NCI-H524 treated with DMSO at 0.1 percent for 48 hours (cell line): ENCODE measurements at regions not wholly inside any gene's neighbourhood (a gene's known extent, or its start where the extent isn't known, plus 50 kb on each side); places are given as distances from the start of the nearest gene placed in this dataset.
A peak's percentile ranks its signal among the peaks of the same experiment; 100 is the strongest.

Experiments used
- DNase-seq: peaks from one replicate; lab custom pipeline; 2025; lab: John Stamatoyannopoulos, UW

DNA sequence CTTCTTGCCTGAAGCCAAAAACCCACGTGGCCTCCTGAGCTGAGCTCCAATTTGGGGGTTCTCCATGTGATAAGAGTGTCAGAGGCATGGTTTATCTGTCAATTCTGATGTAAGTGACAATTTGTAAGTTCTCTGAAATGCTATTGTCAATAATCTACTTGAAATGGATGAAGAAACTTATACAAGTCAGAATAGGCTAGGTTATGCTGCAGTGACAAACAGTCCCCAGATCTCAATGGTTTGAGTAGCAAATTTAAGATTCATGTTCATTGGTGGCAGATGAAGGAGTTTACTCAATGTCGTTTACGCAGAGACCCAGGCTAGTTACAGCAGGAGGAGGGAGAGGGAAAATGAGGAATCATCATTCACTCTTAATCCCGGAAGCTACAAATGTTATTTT is 352.4 kb downstream of the KIF16B start:
- DNase-seq: no peak

DNA sequence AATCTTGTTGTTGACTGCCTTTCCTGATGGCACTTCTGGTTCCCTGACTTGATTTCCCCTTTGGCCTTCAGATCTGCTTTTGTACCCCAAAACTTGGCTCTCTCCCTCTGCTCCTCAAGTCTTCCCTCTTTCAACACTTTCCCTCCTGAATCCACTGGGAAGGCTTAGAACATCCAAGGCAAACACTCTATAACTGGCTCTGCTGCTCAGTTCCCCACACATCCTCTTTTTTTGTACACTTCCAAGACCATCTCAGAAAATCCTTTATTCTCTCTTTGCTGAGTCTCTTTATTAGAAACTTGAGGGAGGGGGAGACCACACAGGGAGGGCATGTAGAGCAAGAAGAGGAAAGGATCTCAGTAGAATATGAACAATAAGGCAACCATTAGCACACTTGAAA is 354.1 kb downstream of the KIF16B start:
- no peak for DNase-seq

DNA sequence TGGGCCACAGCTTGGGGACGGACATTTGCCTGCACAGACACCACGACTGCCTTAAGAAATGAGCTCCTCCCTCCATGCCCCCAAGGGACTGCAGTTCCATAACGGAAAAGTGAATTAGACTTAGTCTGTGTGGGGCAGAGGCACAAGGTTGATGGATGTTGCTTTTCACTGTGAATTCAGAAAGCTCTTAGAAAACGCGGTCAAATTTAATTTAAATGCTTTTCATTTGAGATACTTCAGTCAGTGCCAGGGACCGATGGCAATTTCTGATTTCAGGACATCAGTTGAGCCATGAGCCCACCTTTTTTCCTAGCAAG is 356.4 kb downstream of the KIF16B start:
- DNase-seq: no peak

DNA sequence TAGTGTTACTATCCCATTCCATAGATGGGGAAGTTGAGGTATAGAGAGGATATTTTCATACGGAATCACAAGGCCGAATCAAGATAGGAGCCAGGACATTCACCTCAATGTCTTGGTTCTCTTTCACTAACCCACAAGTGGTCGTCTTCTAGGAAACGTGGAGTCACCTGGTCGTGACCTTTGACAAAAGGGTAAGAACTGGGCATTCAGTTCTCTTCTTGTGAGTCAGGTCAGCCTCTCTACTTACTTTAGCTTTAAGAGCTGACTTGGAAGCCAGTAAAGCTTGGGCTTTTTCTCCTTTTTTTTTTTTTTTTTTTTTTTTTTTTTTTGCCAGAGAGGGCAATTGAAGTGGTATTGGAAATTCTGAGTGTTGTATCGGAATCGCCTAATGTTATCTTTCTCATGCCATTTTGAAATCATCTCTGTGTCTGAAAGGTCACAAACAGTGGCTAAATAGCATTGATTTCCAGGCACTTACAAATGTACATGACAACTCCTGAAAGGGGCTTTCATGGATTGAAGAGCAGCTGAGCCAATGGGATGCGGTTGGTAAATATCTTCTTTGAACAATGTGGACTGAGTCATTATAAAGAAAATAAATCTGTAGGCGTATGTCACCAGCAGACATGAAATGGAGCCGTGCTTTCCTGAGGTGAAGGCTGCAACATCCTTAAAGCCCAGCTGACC is 356.9 kb downstream of the KIF16B start:
- no peak for DNase-seq

DNA sequence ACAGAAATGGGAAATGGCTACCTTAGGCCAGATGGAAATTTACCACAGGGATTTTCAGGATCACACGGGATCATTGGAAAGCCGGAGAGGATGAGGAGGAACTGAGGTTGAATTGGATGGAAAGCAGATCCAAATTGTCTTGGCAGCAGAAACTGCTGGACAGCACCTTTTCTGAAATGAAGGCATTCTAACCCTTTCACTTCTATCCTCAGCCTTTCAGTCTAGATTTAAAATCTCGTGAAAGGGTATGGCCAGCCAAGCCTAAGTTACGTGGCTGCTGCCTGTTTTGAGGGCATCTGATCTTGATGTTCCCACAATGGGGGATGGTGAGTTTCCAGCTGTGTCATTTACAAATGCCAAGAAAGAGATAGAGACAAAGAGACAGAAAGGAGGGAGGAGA is 358.2 kb downstream of the KIF16B start:
- DNase-seq: no peak

DNA sequence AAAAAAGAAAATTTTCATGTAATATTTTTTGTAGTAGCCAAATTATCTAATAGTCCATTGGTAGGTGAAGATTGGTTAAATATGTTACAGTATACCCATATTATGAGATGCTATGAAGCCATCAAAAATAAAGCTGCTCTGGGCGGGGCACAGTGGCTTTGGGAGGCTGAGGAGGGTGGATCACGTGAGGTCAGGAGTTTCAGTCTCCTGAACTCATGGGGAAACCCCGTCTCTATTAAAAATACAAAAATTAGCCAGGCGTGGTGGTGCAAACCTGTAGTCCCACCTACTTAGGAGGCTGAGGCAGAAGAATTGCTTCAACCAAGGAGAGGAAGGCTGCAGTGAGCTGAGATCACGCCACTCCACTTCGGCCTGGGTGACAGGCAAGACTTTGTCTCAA is 360.5 kb downstream of the KIF16B start:
- no peak for DNase-seq

DNA sequence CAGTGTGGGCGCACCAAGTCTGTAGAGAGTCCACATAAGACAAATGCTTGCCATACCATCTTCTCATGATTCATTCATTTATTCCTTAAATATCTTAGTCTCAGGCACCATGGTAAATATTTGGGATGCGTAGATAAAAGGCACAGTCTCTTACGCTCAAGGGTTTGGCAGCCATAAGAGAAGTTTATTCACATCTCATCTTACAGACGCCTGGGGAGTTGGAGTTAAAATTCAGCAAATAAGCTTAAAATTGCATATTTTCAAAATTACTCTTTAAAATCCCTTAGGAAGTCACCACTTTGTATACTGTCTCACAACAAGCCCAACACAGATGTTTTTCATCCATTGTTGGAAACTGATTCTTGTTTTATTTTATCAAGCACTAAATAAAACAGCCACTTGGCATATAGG is 363.3 kb downstream of the KIF16B start:
- no peak for DNase-seq

DNA sequence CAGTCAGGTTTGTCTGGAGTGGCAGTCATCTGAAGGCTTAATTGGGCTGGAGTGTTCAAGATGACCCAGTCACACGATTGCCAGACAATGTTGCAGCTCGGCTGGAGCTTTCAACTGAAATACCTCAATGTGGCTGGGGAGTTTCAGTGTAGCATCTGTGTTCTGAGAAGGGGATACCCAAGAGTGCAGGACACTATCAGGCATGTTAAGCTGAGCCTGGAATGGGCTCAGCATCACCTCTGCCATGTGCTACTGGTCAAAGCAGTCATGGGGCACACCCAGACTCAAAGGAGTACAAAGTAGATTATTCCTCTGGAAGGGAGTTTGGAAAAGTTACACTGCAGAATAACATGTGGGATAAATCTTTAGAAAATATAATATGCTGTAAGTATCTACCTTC is 363.9 kb downstream of the KIF16B start:
- DNase-seq: no peak

DNA sequence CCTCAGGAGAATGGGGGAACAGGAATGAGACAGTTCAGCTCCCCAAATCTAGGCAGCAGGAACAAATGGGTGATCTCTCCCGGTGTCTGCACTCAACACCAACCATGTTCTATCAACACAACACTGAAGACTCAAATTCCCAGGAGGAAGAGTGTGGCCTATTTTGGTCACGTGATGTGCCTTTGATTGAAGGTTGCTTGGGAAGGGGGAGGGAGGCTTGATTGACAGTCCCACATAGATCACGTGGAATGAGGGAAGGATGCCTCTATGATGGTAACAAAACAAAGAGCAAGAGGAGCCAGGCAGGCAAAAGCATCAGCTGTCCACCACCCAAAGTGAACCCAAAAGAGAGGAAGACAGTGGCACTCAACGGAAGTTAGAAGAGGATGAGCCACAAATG is 364.8 kb downstream of the KIF16B start:
- no peak for DNase-seq

DNA sequence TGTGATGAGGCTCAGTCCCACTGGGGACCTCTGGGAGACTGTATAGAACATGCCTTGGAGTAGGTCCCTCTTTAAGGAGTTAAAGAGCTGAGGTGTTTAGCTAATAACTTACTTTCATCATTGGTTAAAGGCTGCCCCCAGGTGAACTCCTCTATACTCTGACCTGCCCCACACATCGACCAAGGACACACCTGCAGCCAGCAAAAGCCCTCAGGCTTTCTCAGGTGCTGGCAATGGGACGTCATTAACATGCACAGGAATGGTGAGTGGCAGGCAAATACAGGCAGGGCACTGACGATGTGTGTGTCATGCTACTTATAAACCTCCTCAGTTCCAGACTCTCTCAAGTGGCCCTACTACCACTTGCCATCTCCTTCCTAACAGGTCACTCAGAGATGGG is 366.4 kb downstream of the KIF16B start:
- DNase-seq: no peak

DNA sequence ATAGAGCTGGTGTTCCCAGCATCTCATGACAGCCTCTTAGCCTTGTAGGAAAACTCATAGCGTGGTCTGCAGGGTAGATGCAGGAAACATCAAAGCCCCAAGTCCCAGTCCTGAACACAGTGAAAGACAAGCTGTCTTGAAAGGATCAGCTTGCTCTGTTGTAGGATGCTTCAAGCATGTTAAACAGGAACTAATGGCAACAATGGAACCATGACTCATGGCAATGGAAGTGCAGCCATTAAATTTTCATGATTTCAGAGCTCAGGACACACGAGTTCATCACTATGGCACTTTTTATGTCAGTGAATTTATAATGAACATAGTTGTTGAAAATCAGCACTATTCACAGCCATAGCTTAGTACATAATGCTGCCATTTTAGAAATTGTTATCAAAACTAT is 367.7 kb downstream of the KIF16B start:
- DNase-seq: no peak

DNA sequence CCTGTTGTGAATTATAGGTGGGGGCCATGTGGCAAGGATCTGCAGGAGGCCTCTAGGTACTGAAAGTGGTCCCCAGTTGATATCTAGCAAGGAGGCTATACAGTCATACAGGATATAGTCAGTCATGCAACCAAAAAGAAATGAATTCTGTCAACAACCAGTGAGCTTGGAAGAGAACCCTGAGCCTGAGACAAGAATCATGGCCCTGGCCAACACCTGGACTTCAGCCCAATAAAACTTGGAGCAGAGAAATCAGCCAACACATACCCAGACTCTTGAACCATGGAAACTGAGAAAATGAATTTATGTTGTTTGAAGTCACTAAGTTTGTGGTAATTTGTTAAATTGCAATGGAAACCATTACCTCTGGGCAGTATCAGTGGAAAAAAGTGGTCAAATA is 370.2 kb downstream of the KIF16B start:
- no peak for DNase-seq

DNA sequence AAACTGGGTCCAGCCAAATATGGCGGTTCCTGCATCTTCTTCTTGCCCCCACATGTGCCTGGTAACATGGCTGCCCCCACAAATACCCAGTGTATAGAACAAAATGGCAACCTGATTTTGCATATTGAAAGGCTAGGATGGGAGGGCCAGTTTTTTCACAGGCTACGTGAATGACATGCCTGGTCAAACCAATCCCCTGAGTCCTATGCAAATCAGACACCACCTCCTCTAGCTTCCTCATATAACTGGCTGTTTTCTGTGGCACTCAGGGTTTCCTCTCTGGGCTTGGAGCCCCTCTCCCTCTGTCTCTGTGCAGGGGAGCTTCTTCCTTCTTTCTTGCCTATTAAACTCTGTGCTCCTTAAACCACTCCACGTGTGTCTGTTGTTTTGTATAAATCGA is 372.1 kb downstream of the KIF16B start:
- no peak for DNase-seq

DNA sequence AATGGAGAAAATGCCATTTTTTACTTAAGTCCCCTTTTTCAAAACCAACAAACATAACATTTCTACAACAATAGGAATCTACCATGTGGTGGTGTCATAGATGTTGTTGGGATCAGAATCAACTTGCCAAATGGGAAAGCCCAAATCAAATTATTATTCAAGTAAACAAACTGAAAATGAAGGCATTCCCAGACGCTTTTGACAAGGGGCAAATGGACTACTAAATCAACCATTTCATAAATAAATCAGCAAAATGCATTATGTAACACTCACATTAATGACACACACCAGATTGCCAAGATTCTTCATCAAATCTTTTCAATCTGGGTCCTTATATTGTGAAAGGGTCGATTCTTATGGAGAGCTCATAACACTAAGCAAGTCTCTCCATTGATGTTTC is 375.6 kb downstream of the KIF16B start:
- DNase-seq: no peak

DNA sequence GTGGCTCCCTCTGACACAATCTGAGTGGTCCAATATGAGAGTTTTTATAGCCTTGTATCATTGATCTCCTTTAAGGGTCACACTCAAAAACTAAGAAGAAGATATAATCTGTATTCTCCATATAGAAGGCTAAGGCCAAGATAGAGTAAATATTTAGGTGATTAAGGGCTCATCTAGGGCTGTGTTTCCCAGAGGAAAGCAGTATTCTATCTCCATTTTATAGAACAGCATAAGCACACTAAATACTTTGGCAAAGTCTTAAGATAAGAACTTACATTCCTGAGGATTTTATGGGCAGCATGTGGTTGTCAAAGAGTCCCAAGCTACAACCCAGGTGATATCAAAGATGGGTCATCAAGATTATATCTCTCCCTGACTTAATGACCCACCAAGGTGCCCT is 377.6 kb downstream of the KIF16B start:
- no peak for DNase-seq

DNA sequence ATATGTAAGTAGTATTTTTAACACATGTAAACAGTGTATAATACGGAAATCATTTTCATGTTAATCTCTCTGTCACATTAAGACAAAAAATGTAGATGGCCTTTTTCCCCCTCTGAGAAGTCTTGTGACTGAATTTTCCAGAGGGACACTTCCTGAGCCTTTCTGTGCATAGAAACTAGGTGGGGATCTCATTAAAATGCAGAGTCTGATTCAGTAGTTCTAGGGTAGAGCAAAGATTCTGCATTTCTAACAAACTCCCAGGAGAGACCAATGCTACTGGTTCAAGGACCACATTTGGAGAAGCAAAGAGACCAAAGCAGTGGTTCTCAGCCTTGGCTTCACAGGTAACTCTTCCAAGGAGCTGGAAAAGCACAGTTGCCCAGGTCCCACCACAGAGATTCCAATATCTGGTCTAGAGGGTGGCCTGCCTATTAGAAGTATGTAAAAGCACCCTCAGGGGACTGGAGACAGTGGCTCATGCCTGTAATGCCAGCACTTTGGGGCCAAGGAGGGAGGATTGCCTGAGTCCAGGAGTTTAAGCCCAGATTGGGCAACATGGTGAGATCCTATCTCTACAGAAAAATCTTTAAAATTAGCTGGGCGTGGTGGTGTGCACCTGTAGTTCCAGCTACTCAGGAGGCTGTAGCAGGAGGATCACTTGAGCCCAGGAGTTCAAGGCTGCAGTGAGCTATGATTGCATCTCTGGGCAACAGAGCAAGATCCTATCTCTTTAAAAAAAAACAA is 378.5 kb downstream of the KIF16B start:
- DNase-seq: no peak

DNA sequence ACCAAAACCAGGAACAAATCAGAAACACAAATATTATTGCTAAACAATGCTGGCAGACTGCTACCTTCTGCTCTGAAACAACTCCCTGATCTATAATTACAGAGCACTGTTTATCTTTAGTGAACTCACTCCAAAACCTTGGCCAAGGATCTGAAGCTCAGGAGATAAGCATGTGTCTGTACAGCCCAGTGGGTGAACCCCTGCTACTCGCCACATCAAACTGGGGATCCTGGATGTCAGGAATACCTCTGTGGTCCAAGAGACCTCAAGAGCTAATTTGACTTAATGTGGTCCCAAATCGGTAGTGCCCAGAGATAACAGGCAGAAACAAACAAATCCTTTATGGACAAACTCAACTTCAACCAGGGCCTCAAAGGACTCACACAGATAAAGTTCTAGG is 381.8 kb downstream of the KIF16B start:
- no peak for DNase-seq

DNA sequence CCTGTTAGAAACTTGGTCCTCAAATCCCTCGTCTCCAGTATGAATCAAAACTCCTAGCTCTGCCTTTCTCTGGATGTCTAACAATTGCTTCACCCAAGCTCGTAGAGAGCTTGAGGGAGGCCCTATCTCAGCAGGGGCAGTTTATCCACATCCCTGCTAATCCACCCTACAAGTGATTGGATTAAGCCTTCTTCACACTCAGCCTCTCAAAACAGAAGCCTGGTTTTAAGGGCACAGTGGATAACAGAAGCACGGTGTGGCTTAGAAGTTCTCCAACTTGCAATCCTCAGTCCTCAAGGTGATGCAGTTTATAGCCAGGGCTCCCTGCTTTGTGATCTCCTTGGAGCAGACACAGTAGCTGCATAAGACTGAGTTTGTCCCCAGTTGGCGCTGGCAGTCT is 383.9 kb downstream of the KIF16B start:
- DNase-seq: peak; percentile 84

DNA sequence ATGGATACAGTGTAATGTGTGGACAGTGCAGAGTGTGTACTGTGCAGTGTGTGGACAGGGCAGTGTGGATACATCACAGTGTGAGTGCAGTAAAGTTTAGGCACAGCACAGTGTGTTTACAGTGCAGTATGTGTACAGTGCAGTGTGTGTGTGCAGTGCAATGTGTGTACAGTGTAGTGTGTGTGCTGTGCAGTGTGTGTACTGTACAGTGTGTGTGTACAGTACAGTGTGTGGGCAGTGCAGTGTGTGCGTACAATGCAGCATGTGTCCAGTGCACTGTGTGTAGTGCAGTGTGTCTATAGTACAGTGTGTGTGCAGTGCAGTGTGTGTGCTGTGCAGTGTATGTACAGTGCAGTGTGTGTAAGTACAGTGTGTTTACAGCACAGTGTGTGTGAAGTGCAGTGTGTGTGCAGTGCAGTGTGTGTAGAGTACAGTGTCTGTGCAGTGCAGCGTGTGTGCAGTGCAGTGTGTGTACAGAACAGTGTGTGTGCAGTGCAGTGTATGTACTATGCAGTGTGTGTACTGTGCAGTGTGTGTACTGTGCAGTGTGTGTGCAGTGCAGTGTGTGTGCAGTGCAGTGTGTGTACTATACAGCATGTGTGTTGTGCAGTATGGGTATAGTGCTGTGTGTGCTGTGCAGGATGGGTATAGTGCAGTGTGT is 385.2 kb downstream of the KIF16B start:
- DNase-seq: no peak

DNA sequence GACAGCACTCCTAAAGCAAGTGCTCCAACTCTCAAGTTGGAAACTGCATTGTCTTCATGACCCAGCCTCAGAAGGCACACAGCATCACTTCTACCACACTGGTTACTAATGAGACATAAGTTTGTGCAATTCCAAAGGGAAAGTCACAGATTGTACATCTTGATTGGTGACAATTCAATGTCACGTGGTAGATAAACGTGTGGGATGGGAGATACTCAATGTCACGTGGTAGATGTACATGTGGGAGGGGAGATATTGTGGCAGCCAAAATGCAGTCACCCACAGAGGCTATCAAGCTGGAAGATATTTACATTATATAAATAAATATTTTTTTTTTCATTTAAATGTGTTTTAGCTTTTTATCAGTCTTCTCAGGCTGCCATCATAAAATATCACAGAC is 393.3 kb downstream of the KIF16B start:
- no peak for DNase-seq

DNA sequence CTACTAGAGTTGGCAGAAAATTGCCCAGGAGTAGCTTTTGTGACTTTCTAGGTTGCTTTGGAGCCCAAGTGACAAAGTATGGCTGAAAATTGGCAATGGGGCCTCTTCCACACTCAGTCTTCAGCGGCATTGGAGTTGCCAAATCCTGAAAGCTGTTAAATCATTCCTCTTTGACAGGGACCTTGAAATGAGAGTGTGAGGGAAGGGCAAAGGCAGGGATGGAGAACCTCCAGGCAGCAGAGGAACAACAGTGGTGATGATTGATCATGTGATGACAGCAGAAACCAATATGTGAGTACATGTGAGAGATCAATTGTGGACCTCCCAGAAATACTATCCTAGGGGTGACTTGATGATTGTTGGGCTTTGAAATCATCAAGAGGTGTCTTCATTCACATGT is 393.9 kb downstream of the KIF16B start:
- DNase-seq: no peak

DNA sequence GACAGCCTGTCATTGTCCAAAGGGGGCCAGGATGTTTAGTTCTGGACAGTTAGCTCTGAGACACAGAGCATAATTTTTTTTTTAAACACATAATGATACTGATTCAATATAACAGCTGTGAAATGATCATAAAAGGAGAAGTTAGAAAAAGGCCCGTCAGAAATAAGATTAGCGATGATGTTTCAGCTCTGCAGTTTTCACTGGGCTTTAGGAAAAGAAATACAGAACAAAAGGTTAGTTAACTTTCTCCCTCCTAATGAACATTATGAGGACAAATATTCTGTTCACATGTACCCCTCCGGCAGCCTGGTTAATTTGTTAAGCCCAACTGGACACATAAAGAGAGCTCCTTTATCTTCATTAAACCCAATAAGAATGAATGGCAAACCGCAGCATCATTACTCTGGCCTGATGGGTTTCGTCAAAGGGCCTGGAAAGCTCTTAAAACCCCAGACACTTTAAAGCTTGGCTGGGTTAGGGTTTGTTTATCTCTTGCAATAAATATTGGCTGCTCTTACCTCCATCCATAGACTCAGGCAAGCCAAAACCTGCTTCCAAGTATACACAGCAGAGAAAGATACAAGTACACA is 394.6 kb downstream of the KIF16B start:
- DNase-seq: no peak

DNA sequence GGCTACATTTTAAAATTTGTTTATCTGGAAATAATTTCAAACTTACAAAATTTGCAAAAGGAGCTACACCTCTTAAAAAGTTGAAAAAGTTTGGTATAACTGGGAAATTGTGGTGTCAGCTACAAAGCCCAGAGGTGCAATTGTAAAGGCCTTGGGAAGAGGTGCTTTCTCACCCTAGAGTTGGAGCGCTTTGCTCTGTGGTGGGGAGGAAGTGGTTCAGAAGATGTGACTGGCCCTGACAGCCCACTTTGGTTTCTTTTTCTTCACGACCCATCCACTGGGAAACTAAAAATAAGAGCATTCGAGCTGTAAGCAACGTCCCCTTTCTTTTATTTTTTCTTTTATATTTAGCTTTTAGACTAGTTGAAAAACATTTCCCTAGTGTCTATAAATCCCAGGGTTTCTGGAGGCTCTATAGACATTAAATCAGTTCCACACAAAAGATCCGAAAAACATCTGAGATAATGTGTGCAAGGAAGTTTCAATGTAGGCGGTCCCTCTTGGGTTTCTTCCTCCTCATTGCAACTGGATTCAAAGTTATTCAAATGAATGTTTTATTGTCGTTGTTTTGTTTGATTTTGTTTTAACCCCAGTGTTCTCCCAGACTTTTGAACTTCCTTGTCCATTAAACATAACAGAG is 397.8 kb downstream of the KIF16B start:
- DNase-seq: no peak
